ENCODE measurements at regions not wholly inside any gene's neighbourhood (a gene's known extent, or its start where the extent isn't known, plus 50 kb on each side); places are given as distances from the start of the nearest gene placed in this dataset.

DNA sequence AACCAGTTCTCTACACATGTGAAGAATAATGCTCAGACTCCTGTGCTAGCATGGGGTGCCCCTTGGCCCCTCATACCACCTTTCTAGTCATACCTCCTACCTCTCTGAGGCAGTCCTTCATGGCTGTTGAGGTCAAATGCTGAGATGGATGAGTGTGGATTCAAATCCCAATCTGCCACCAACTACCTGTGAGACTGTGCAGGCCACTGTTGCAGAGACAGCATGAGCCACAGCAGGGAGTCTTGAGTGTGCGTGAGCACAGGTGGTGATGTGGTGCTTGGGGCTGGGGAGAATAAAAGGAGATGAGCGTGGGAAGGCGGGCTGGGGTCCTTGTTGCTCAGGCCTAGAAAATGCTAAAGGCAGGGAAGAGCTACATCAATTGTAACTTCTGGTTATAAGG is 218.0 kb upstream of the E2F8 start:
- CTCF ChIA-PET: no interaction called here
- Histone ChIP-seq H3K27ac (ENCODE audit: insufficient read depth, low read depth, low read length) (no peak overlapping the region), H3K4me3 (replicated peaks in 1 of 3; ENCODE audit: insufficient read depth in 1 of 3, low read depth in 1 of 3, low read length in 3 of 3) (no peak overlapping the region), H3K27me3 (ENCODE audit: control insufficient read depth in 2 of 2, insufficient read depth in 2 of 2, low read length in 2 of 2) (no peaks in the 10 kb centered on the region), H3K9ac (replicated peaks; ENCODE audit: extremely low read depth, insufficient read depth, low read length) (no peak overlapping the region), H3K9me1 (replicated peaks; ENCODE audit: control insufficient read depth, extremely low read depth, insufficient read depth, low read length) (no peaks in the 10 kb centered on the region), H3K9me3 (replicated peaks; ENCODE audit: control insufficient read depth, insufficient read depth, low read length) (no peaks in the 10 kb centered on the region), H4K20me1 (replicated peaks; ENCODE audit: control insufficient read depth, extremely low read depth, insufficient read depth, low read length) (no peaks in the 10 kb centered on the region), H3K4me2 (ENCODE audit: insufficient read depth, low read length) (no peak overlapping the region), H2AFZ (ENCODE audit: low read depth, low read length) (no peak overlapping the region), H3K36me3 (ENCODE audit: control insufficient read depth in 2 of 2, extremely low read depth in 1 of 2, insufficient read depth in 2 of 2, low read length in 2 of 2) (no peaks in the 10 kb centered on the region), H3K79me2 (ENCODE audit: control insufficient read depth, insufficient read depth, low read length) (no peaks in the 10 kb centered on the region), H3K4me1 (ENCODE audit: control insufficient read depth, extremely low read depth, insufficient read depth, low read length) (no peaks in the 10 kb centered on the region)
- no peak for TF ChIP-seq EZH2 (IDR thresholded peaks at IDR 0.05; ENCODE audit: borderline replicate concordance, low read depth, low read length, severe bottlenecking)
- no peak for TF ChIP-seq POLR2AphosphoS5 (IDR thresholded peaks at IDR 0.05; ENCODE audit: insufficient read depth, low read depth, low read length)
- no peak for TF ChIP-seq MYC (IDR thresholded peaks at IDR 0.05; ENCODE audit: low read depth, low read length)
- TF ChIP-seq FOS (IDR thresholded peaks at IDR 0.05; ENCODE audit: borderline replicate concordance, insufficient read depth, low read length): no peak
- TF ChIP-seq POLR2A (IDR thresholded peaks at IDR 0.05; ENCODE audit: low read depth, low read length): no peak
- TF ChIP-seq, protein P1, sequence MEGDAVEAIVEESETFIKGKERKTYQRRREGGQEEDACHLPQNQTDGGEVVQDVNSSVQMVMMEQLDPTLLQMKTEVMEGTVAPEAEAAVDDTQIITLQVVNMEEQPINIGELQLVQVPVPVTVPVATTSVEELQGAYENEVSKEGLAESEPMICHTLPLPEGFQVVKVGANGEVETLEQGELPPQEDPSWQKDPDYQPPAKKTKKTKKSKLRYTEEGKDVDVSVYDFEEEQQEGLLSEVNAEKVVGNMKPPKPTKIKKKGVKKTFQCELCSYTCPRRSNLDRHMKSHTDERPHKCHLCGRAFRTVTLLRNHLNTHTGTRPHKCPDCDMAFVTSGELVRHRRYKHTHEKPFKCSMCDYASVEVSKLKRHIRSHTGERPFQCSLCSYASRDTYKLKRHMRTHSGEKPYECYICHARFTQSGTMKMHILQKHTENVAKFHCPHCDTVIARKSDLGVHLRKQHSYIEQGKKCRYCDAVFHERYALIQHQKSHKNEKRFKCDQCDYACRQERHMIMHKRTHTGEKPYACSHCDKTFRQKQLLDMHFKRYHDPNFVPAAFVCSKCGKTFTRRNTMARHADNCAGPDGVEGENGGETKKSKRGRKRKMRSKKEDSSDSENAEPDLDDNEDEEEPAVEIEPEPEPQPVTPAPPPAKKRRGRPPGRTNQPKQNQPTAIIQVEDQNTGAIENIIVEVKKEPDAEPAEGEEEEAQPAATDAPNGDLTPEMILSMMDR (IDR thresholded peaks at IDR 0.05; ENCODE audit: extremely low read depth in 1 of 2, insufficient read depth in 1 of 2, low read depth in 1 of 2, low read length in 2 of 2): no peak
- TF ChIP-seq, protein P2, sequence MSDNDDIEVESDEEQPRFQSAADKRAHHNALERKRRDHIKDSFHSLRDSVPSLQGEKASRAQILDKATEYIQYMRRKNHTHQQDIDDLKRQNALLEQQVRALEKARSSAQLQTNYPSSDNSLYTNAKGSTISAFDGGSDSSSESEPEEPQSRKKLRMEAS (IDR thresholded peaks at IDR 0.05; ENCODE audit: insufficient read depth, insufficient read length): no peak
- TF ChIP-seq GATA2 (IDR thresholded peaks at IDR 0.05; ENCODE audit: insufficient read depth, insufficient read length, low read depth, low read length): no peak
- no peak for TF ChIP-seq JUN (IDR thresholded peaks at IDR 0.05; ENCODE audit: borderline replicate concordance, insufficient read depth, insufficient read length, low read depth)
- dilution Hi-C loops (cut with MboI; ENCODE audit: extremely low pct_ligation_motif_present, low sequenced_read_pairs) (no loop called here), intact Hi-C loops (cut with micrococcal nuclease) (no loop called here)
- POLR2A ChIA-PET: no interaction called here
- BruUV-seq (replicated peaks): no TSS peak
- no peak for FAIRE-seq
- DNase-seq (ENCODE audit: low read depth, low spot score): no peak

All from endothelial cell of umbilical vein (primary cell).